ENCODE measurements at regions not wholly inside any gene's neighbourhood (a gene's known extent, or its start where the extent isn't known, plus 50 kb on each side); places are given as distances from the start of the nearest gene placed in this dataset.

DNA sequence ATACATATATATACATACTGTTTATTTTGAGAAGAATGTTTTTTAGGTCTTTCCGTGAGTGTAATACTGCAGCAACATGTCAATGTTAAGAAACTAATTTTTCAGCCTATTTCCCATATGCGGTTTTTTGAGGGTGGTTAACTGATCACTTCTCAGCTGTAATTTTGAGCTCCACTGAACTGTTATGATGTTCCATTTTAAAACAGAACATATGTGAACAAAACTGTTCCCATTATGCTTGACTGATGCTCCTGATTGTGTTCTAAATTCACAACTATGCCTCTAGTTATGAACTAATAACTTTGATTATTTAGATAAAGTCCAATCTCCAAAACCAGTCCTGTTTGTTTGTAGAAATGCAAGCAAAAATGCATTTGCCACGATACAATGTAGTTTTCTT, 511.2 kb upstream of the FSIP2 start:
- no peaks in the 10 kb centered on the region for H3K4me1 ChIP-seq
- ATAC-seq: no peak
- H3K4me3 ChIP-seq: no peak overlapping the region
- H3K9me3 ChIP-seq: no peaks in the 10 kb centered on the region
- H3K27me3 ChIP-seq: no peaks in the 10 kb centered on the region
- intact Hi-C loops (cut with DNase I): no loop called here
- H3K36me3 ChIP-seq: no peaks in the 10 kb centered on the region
- no peak for DNase-seq
- 46% methylated on average over 3 of the region's 3 CpGs for WGBS (ENCODE audit: insufficient coverage, low coverage, low lambda C conversion rate, missing lambda C conversion rate)
- no peak overlapping the region for H3K27ac ChIP-seq
- no peak for TF ChIP-seq CTCF (IDR thresholded peaks at IDR 0.05)

DNA sequence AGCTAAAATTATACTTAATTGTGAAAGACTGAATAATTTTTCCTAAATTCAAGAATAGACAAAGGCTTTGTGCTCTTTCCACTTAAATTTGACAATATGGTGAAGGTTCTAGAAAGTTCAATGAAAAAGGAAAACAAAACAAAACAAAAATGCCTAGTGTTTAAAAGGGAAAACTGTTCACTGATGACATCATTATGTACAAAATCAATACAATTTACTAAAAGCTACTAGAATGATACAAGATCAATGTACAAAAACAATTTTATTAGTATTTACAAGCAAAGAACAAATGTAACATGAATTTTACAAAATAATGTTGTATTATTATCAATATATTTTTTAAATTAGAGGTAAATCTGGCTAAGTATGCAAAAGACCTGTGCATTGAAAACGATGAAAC, 499.1 kb upstream of the FSIP2 start:
- WGBS (ENCODE audit: insufficient coverage, low coverage, low lambda C conversion rate, missing lambda C conversion rate): 29% methylated on average over 1 of the region's 1 CpG
- no peak overlapping the region for H3K27ac ChIP-seq
- TF ChIP-seq CTCF (IDR thresholded peaks at IDR 0.05): no peak
- TF ChIP-seq POLR2A (IDR thresholded peaks at IDR 0.05): no peak
- intact Hi-C loops (cut with DNase I): no loop called here
- DNase-seq (no peak), ATAC-seq (no peak)
- no peaks in the 10 kb centered on the region for H3K9me3 ChIP-seq
- no peaks in the 10 kb centered on the region for H3K4me1 ChIP-seq
- no peaks in the 10 kb centered on the region for H3K27me3 ChIP-seq
- no peak overlapping the region for H3K4me3 ChIP-seq
- H3K36me3 ChIP-seq: no peaks in the 10 kb centered on the region

- TF ChIP-seq POLR2A (IDR thresholded peaks at IDR 0.05) (no peak), CTCF (IDR thresholded peaks at IDR 0.05) (no peak)
- Histone ChIP-seq H3K36me3 (no peaks in the 10 kb centered on the region), H3K27me3 (no peaks in the 10 kb centered on the region), H3K4me1 (no peaks in the 10 kb centered on the region), H3K9me3 (no peaks in the 10 kb centered on the region), H3K27ac (no peak overlapping the region), H3K4me3 (no peak overlapping the region)
- DNase-seq: no peak
- no peak for ATAC-seq
- intact Hi-C loops (cut with DNase I): no loop called here
- 57% methylated on average over 4 of the region's 4 CpGs for WGBS (ENCODE audit: insufficient coverage, low coverage, low lambda C conversion rate, missing lambda C conversion rate)
Measured at GRCh38 chr2:185240796-185241195, 497.8 kb upstream of the FSIP2 start.

GRCh38 chr2:185241556-185241955, 497.0 kb upstream of the FSIP2 start:
- Histone ChIP-seq H3K36me3 (no peaks in the 10 kb centered on the region), H3K9me3 (no peaks in the 10 kb centered on the region), H3K27me3 (no peaks in the 10 kb centered on the region), H3K4me1 (no peaks in the 10 kb centered on the region), H3K4me3 (no peak overlapping the region), H3K27ac (no peak overlapping the region)
- 59% methylated on average over 13 of the region's 13 CpGs for WGBS (ENCODE audit: insufficient coverage, low coverage, low lambda C conversion rate, missing lambda C conversion rate)
- no peak for TF ChIP-seq CTCF (IDR thresholded peaks at IDR 0.05)
- TF ChIP-seq POLR2A (IDR thresholded peaks at IDR 0.05): no peak
- DNase-seq (no peak), ATAC-seq (no peak)
- intact Hi-C loops (cut with DNase I): no loop called here

DNA sequence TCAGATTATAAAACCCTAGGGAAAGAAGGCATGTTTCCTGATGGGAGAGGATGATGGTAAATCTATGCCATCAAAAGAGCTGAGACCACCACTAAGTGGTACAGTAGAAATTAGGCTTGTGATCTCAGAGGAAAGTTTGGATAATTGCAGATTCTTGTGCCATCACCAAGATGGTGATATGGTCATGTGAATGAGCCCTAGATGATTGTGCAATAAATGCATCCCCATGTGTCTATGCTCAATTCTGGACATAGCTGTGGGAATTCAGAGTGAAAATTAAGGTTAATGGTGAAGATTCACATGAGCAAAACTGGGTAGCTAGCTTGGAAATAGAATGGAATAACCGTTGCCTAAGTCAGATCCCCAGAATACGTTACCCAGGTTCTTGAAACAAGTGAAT, 496.1 kb upstream of the FSIP2 start:
- no peak for TF ChIP-seq CTCF (IDR thresholded peaks at IDR 0.05)
- TF ChIP-seq POLR2A (IDR thresholded peaks at IDR 0.05): no peak
- Histone ChIP-seq H3K4me3 (no peak overlapping the region), H3K27me3 (no peaks in the 10 kb centered on the region), H3K27ac (no peak overlapping the region), H3K4me1 (no peaks in the 10 kb centered on the region), H3K9me3 (no peaks in the 10 kb centered on the region), H3K36me3 (no peaks in the 10 kb centered on the region)
- no peak for ATAC-seq
- no peak for DNase-seq
- intact Hi-C loops (cut with DNase I): no loop called here
- 59% methylated on average over 2 of the region's 2 CpGs for WGBS (ENCODE audit: insufficient coverage, low coverage, low lambda C conversion rate, missing lambda C conversion rate)
